Stomach smooth muscle (tissue), 2 donors: ENCODE measurements at regions not wholly inside any gene's neighbourhood (a gene's known extent, or its start where the extent isn't known, plus 50 kb on each side); places are given as distances from the start of the nearest gene placed in this dataset.

Experiments
- H3K27ac ChIP-seq: one replicate; pipeline ENCODE4 v1.7.0; 2013; ENCODE audit warnings: mild to moderate bottlenecking, low read length, inconsistent platforms
- H3K27me3 ChIP-seq, 2 donors: one replicate each; pipeline ENCODE4 v1.7.0; 2013; ENCODE audit warnings: low read length in 2 of 2; ENCODE audit not compliant: insufficient read depth in 2 of 2, control insufficient read depth in 1 of 2
- H3K36me3 ChIP-seq, 2 donors: one replicate each; pipeline ENCODE4 v1.7.0; 2013; ENCODE audit warnings: low read length in 2 of 2; ENCODE audit not compliant: control insufficient read depth in 2 of 2, insufficient read depth in 2 of 2
- H3K4me1 ChIP-seq: one replicate; pipeline ENCODE4 v1.7.0; 2013; ENCODE audit warnings: low read length; ENCODE audit not compliant: control insufficient read depth, insufficient read depth
- H3K4me3 ChIP-seq, 2 donors: one replicate each; pipeline ENCODE4 v1.7.0; 2013; ENCODE audit warnings: low read length in 2 of 2
- H3K9ac ChIP-seq, 2 donors: one replicate each; pipeline ENCODE4 v1.7.0; 2013; ENCODE audit warnings: low read length in 2 of 2, mild to moderate bottlenecking in 1 of 2
- H3K9me3 ChIP-seq, 2 donors: one replicate each; pipeline ENCODE4 v1.7.0; 2013; ENCODE audit warnings: low read length in 2 of 2; ENCODE audit not compliant: control insufficient read depth in 2 of 2
- donor health status: healthy.
- donor health status: Pancreatic carcinoma.

- Histone ChIP-seq H3K4me1 (no peaks in the 10 kb centered on the region), H3K27me3 (no peaks in the 10 kb centered on the region), H3K27ac (no peak overlapping the region), H3K4me3 (no peak overlapping the region), H3K9ac (no peak overlapping the region), H3K36me3 (no peaks in the 10 kb centered on the region), H3K9me3 (no peaks in the 10 kb centered on the region)
Observed at GRCh38 chr11:109096266-109096665, 325.7 kb upstream of the C11orf87 start.

- Histone ChIP-seq H3K27ac (no peak overlapping the region), H3K4me3 (no peak overlapping the region), H3K36me3 (no peaks in the 10 kb centered on the region), H3K9ac (no peak overlapping the region), H3K27me3 (no peaks in the 10 kb centered on the region), H3K9me3 (peaks cover 0 to 3% of the 10 kb centered on the region in 2 donors), H3K4me1 (no peaks in the 10 kb centered on the region)
Observed at GRCh38 chr11:109106151-109106906, 315.7 kb upstream of the C11orf87 start.

- H3K9me3 ChIP-seq, result peaks cover 0 to 3% of the 10 kb centered on the region in 2 donors
Observed at GRCh38 chr11:109109150-109109549, 312.8 kb upstream of the C11orf87 start.

GRCh38 chr11:109109571-109110315 is 312.2 kb upstream of the C11orf87 start:
- Histone ChIP-seq H3K27me3 (no peaks in the 10 kb centered on the region), H3K4me1 (peaks cover 5% of the 10 kb centered on the region), H3K9ac (no peak overlapping the region), H3K36me3 (no peaks in the 10 kb centered on the region), H3K27ac (no peak overlapping the region), H3K4me3 (no peak overlapping the region), H3K9me3 (peaks cover 0 to 3% of the 10 kb centered on the region in 2 donors)

More at GRCh38 chr11:109109150-109109549, 312.8 kb upstream of the C11orf87 start:
- Histone ChIP-seq H3K36me3 (no peaks in the 10 kb centered on the region), H3K9ac (no peak overlapping the region), H3K4me3 (no peak overlapping the region), H3K27ac (no peak overlapping the region), H3K27me3 (no peaks in the 10 kb centered on the region), H3K4me1 (peaks cover 5% of the 10 kb centered on the region)

- no peak overlapping the region for H3K4me3 ChIP-seq
- H3K9me3 ChIP-seq, result no peaks in the 10 kb centered on the region
- no peak overlapping the region for H3K9ac ChIP-seq
- no peaks in the 10 kb centered on the region for H3K27me3 ChIP-seq
- H3K27ac ChIP-seq, result no peak overlapping the region
- H3K36me3 ChIP-seq, result no peaks in the 10 kb centered on the region
- peaks cover 5% of the 10 kb centered on the region for H3K4me1 ChIP-seq
Observed at GRCh38 chr11:109112261-109112660, 309.7 kb upstream of the C11orf87 start.

- Histone ChIP-seq H3K36me3 (no peaks in the 10 kb centered on the region), H3K27ac (no peak overlapping the region), H3K9ac (no peak overlapping the region), H3K4me1 (peaks cover 5% of the 10 kb centered on the region), H3K9me3 (no peaks in the 10 kb centered on the region), H3K4me3 (no peak overlapping the region), H3K27me3 (no peaks in the 10 kb centered on the region)
Observed at GRCh38 chr11:109112821-109113280, 309.1 kb upstream of the C11orf87 start.

- no peaks in the 10 kb centered on the region for H3K27me3 ChIP-seq
- H3K4me3 ChIP-seq, result no peak overlapping the region
- H3K36me3 ChIP-seq, result no peaks in the 10 kb centered on the region
- H3K9ac ChIP-seq, result no peak overlapping the region
- H3K9me3 ChIP-seq, result no peaks in the 10 kb centered on the region
- no peak overlapping the region for H3K27ac ChIP-seq
- no peaks in the 10 kb centered on the region for H3K4me1 ChIP-seq
Observed at GRCh38 chr11:109120341-109120740, 301.6 kb upstream of the C11orf87 start.

GRCh38 chr11:109121173-109121932 is 300.6 kb upstream of the C11orf87 start:
- Histone ChIP-seq H3K27me3 (no peaks in the 10 kb centered on the region), H3K4me3 (no peak overlapping the region), H3K9me3 (no peaks in the 10 kb centered on the region), H3K36me3 (no peaks in the 10 kb centered on the region), H3K9ac (no peak overlapping the region), H3K4me1 (no peaks in the 10 kb centered on the region), H3K27ac (no peak overlapping the region)

- H3K27me3 ChIP-seq, result no peaks in the 10 kb centered on the region
- H3K36me3 ChIP-seq, result no peaks in the 10 kb centered on the region
- H3K9ac ChIP-seq, result no peak overlapping the region
- H3K9me3 ChIP-seq, result no peaks in the 10 kb centered on the region
- no peak overlapping the region for H3K27ac ChIP-seq
- no peaks in the 10 kb centered on the region for H3K4me1 ChIP-seq
- peak overlapping the region; percentile 41 to 42 for H3K4me3 ChIP-seq
Observed at GRCh38 chr11:109123816-109124787, 297.9 kb upstream of the C11orf87 start.

- Histone ChIP-seq H3K4me1 (no peaks in the 10 kb centered on the region), H3K4me3 (no peak overlapping the region), H3K27me3 (no peaks in the 10 kb centered on the region), H3K9ac (no peak overlapping the region), H3K27ac (no peak overlapping the region), H3K9me3 (peaks cover 0 to 2% of the 10 kb centered on the region in 2 donors), H3K36me3 (no peaks in the 10 kb centered on the region)
Observed at GRCh38 chr11:109130910-109131309, 291.1 kb upstream of the C11orf87 start.
